KG1 (cell line): ENCODE measurements at regions not wholly inside any gene's neighbourhood (a gene's known extent, or its start where the extent isn't known, plus 50 kb on each side); places are given as distances from the start of the nearest gene placed in this dataset.
"Not testable (repeated sequence)": the region's sequence is repeated elsewhere in the genome, so short reads cannot be mapped to it uniquely, and the experiment has no call there.

Experiments used
- DNase-seq: peaks from one replicate; lab custom pipeline; 2025; lab: John Stamatoyannopoulos, UW

DNA sequence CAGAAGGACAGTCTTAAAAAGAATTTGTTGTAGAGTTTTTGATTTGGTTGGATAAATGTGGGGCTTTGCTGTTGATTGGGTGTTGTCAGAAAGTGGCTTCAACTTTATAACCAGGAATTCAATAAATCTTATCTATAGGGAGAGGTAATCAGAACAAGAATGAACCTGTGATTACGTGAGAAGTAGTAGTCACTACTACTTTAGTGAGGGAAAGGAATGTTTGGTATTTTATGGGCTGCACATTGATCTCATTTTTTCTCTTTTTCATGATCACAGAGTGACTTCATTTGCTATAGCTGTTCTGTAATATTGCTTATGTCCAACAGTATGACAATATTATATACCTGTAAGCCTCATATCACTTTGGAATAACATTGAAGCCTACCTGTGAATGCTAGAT is 485.2 kb upstream of the BCHE start:
- DNase-seq, result no peak

DNA sequence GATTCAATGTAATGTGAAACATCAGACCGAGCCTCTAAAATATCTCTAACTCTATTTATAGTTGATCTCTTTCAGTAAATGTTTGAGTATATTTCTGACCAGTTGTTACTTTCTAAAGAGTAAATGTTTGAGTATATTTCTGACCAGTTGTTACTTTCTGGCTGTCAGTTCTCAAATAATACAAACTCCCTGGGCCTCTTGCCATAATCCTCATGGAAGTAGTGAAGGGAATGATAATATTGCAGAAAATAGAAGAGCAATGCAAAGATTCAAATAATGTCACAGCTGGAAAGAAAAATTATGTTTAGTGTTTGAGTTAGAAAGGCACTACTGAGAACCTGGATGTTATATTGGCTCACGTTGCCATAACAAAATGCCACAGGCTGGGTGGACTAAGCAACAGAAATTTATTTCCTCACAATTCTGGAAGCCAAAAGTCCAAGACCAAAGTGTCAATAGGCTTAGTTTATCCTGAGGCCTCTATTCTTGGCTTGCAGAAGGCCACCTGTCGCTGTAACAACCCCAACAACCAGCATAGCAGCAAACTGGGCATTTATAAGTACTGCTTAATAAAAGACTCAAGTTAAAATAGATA is 470.6 kb upstream of the BCHE start:
- no peak for DNase-seq

DNA sequence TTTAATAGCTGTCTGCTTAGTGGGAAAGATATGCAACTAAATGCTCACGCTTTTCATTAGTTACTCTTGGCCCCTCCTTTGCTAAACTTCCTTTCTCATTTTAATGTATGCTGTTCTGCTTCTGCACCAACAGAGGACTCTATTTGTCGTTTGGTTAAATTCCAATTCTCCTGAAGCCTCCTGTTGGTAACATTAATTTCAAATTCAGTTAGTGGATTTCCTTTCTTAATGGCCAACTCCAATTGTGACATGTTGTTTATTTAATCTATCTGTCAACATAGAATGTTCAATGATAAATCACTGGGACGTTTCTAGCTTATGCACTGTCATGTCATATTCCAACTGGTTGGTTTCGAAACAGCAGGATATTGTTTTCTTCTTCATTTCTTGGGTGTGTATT is 467.4 kb upstream of the BCHE start:
- DNase-seq, result no peak

- DNase-seq, result no peak
Observed at GRCh38 chr3:166303681-166304080, 466.5 kb upstream of the BCHE start.

GRCh38 chr3:166302331-166302730 is 465.1 kb upstream of the BCHE start:
- DNase-seq, result no peak

GRCh38 chr3:166296179-166296783 is 459.1 kb upstream of the BCHE start:
- no peak for DNase-seq

DNA sequence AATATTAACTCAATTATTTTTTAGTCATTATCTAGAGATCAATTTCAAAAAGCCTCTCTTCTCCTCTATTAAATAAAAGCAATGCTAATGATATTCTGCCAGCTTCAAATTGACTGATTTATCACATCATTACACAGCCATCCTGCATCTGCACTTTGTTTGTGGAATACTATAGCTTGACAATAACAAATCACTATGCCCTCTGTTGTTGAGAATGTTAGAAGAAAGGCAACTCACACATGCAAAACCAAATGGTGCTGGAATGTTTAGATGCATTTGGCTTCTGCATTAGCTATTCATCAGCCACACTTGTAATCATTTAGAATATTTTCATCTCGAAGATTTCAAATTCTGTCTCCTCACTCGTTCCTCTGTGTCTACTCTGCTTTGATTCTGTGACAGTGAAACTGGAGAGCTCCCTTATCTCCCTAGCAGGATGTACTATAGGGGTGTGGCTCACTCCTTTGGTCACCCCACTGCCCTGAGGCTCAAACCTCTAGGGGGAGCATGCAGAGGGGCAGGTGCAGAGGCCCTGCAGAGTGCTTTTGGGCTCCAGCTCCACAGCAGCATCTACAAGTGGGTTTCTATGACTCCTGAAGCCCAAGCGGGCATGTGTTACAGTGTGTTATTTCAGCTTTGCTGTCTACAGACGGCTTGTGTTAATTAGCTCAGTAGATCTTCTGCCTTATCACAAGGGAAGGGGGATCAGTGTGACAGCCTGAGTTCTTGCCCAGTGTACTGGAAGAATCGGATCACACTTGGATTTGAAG is 454.1 kb upstream of the BCHE start:
- DNase-seq, result no peak

DNA sequence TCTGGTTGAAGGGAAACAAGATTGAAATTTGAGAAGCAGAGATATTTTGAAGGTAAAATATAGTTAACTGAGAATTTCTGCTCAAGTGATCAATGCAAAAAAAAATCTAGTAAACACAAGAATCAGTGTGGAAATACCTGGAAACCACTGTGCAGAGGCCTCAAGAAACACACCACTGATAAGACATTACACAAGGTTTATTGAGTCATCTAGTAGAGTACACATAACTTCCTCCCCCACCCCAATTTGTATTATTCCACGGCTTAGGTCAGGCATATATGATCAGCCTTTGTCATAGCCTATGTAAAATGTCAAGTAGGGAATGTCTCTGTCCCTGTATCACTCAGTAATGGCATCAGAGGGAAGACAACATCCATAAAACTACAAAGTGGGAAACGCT is 447.8 kb upstream of the BCHE start:
- no peak for DNase-seq

GRCh38 chr3:166283840-166284239 is 446.6 kb upstream of the BCHE start:
- no peak for DNase-seq

- DNase-seq, result no peak
Observed at GRCh38 chr3:166282931-166283330, 445.7 kb upstream of the BCHE start.

DNA sequence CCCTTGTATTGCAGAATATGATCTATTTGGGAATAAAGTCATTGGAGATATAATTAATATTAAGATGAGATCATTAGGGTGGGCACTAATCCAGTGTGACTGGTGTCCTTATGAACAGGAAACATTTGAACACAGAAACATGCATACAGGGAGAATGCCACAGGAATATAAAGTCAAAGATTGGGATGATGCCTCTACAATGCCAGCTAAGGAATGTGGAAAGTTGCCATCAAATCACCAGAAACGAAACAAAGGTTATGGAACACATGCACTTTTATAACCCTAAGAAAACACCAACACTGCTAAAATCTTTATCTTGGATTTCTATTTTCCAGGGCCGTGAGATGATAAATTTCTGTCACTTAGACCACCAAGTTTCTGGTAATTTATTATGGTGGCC is 442.4 kb upstream of the BCHE start:
- DNase-seq, result no peak

DNA sequence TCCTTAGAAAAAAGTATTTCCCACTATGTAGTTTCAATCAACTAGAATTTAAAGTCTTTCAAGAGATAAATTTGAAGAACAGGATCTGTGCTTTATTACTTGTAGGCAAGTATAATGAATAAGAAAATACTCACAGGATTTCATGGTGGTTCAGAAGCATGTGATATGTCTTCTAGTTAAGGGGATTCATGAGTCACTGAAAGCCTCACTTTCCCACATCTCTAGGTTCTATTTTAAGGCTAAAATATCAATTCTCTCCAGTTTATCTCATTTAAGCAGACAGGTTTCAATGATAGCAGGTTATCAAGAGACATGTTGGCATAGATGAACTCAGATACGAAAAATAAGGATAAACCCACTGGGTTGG is 437.8 kb upstream of the BCHE start:
- no peak for DNase-seq

GRCh38 chr3:166274351-166275023 is 437.3 kb upstream of the BCHE start:
- no peak for DNase-seq

DNA sequence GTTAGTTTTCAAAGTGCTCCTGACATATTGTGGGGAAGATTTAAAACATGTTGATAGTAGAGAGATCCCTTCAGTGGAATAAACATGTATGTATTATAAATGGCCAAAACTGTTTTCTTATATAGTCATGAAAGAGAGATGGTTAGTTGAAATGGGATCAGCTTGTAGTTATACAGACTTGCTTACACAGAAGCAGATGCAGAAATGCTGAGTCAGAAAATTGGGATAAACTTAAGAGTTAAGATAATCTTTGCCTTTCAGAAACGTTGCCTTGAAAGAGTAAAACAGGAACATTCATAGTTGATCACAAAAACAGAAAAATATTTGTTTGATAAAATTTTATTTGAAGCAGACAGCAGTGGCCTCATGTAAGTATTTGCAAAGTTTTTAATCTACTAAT is 433.2 kb upstream of the BCHE start:
- DNase-seq, result no peak

DNA sequence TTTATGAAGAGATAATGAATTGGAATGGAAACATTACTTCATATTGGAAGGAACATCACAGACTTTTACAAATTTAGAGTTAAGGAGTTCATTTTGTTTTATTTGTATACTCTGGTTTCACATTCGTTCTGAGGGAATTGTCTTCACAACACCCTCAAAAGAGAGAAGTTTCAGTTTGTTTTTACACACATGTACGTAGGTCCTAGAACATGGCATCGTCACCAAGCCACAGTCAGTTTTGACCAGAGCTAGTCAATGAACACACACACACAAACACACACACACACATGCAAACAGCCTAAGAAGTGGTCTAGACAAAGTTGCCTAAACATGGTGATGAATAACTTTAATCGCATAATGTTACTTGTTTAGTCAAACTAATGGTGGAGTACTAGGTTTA is 427.9 kb upstream of the BCHE start:
- DNase-seq, result no peak

- no peak for DNase-seq
Observed at GRCh38 chr3:166263460-166263859, 426.2 kb upstream of the BCHE start.

GRCh38 chr3:166258293-166258850 is 421.1 kb upstream of the BCHE start:
- not testable (repeated sequence) for DNase-seq

DNA sequence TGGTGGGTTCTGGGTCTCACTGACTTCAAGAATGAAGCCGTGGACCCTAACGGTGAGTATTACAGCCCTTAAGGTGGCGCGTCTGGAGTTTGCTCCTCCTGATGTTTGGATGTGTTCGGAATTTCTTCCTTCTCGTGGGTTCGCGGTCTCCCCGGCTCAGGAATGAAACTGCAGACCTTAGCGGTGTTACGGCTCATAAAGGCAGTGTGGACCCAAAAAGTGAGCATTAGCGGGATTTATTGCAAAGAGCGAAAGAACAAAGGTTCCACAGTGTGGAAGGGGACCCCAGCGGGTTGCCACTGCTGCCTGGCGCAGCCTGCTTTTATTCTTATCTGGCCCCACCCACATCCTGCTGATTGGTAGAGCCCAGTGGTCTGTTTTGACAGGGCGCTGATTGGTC is 420.5 kb upstream of the BCHE start:
- DNase-seq, result no peak

DNA sequence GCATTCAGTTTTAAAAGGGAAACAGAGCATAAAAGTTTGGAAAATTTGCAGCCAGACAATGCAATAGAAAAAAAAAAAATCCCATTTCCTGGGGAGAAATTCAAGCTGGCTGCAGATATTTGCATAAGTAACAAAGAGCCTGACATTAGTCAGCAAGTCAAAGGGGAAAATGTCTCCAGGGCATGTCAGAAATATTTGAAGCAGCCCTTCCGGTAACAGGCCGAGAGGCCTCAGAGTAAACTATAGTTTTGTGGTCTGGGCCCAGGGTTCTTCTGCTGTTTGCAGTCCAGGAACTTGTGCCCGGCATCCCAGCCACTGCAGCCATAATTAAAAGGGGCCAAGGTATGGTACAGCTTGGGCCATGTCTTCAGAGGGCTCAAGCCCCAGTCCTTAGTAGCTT is 411.6 kb upstream of the BCHE start:
- no peak for DNase-seq

GRCh38 chr3:166243511-166243910 is 406.3 kb upstream of the BCHE start:
- no peak for DNase-seq

DNA sequence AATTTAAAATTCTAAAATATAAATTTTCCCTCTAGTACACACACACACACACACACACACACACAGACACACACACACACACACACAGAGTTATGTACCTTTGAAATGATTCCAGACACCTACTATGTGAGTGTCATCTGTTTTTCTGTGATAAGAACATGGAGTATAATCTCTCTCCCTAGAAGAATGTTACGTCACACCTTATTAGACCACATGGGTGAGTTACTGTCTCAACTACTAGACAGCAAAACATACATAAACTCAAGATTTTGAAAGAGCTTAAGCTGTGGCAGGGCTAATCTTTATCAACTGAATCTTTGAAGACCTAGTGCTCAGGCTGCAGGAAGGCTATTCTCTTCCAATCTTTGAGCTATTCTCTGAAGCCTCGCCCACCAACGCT is 385.9 kb upstream of the BCHE start:
- no peak for DNase-seq

GRCh38 chr3:166211451-166211850 is 374.2 kb upstream of the BCHE start:
- DNase-seq, result no peak

DNA sequence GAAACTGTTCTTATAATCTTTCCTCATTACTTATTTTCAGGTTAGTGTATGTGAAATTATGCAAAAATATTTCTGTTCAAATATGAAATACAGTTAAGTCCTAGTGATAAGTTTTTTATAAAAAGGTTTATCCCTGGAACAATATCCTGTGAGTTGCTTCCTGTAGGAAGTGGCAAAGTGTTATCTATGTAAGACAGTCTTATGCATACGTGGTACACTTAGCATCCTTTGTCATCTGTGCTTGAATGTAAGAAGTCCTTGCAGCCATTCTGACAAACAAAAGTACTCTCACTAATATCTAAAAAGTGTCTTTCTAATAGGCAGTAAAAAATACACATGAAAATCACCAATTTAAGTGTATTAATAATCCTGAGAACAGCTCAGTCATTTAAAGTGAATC is 372.5 kb upstream of the BCHE start:
- DNase-seq, result no peak
